HUES48 (cell line): ENCODE measurements at regions not wholly inside any gene's neighbourhood (a gene's known extent, or its start where the extent isn't known, plus 50 kb on each side); places are given as distances from the start of the nearest gene placed in this dataset.
"Not testable (repeated sequence)": the region's sequence is repeated elsewhere in the genome, so short reads cannot be mapped to it uniquely, and the experiment has no call there.

Experiments used
- H3K27ac ChIP-seq: one replicate; pipeline ENCODE4 v1.7.0; 2013; ENCODE audit warnings: low read depth, low read length, inconsistent platforms
- H3K27me3 ChIP-seq: 2 replicates; pipeline ENCODE4 v1.6.1; 2013; ENCODE audit warnings: mild to moderate bottlenecking, low read length; ENCODE audit not compliant: control insufficient read depth, insufficient read depth
- H3K36me3 ChIP-seq: 2 replicates; pipeline ENCODE4 v1.6.1; 2013; ENCODE audit warnings: low read length; ENCODE audit not compliant: control insufficient read depth, insufficient read depth
- H3K4me1 ChIP-seq: 2 replicates; pipeline ENCODE4 v1.6.1; 2013; ENCODE audit warnings: mild to moderate bottlenecking, low read length; ENCODE audit not compliant: control insufficient read depth, insufficient read depth
- H3K4me3 ChIP-seq: 2 replicates; pipeline ENCODE4 v1.5.1; 2013; ENCODE audit warnings: mild to moderate bottlenecking, low read depth, low read length
- H3K9ac ChIP-seq: 2 replicates; pipeline ENCODE4 v1.6.1; 2013; ENCODE audit warnings: mild to moderate bottlenecking, low read depth, low read length, moderate library complexity
- H3K9me3 ChIP-seq: 2 replicates; pipeline ENCODE4 v1.6.1; 2013; ENCODE audit warnings: low read length; ENCODE audit not compliant: control insufficient read depth, insufficient read depth

GRCh38 chr12:59317598-59317997 is 278.2 kb upstream of the SLC16A7 start:
- no peak overlapping the region for H3K9ac ChIP-seq
- H3K4me3 ChIP-seq, result no peak overlapping the region
- H3K27ac ChIP-seq, result no peak overlapping the region
- H3K27me3 ChIP-seq, result no peaks in the 10 kb centered on the region
- H3K9me3 ChIP-seq, result no peaks in the 10 kb centered on the region
- peaks cover 27% of the 10 kb centered on the region for H3K36me3 ChIP-seq
- peaks cover 14% of the 10 kb centered on the region for H3K4me1 ChIP-seq

DNA sequence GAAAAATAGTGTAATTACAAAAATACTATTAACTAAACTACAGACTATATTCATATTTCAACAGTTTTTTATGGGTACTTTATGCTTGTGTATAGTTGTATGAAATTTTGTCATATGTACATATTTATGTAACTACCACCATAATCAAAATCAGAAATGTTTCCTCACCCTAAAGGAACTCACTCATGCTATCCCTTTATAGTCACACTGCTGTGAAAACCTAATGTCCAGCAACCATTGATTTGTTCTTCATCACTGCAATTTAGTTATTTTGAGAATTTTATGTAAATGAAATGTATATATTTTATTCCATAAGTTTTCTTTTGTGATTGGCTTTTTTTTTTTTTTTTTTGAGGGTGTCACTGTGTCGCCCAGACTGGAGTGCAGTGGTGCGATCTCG is 278.9 kb upstream of the SLC16A7 start:
- no peak overlapping the region for H3K27ac ChIP-seq
- H3K4me3 ChIP-seq, result no peak overlapping the region

GRCh38 chr12:59316354-59316753 is 279.5 kb upstream of the SLC16A7 start:
- not testable (repeated sequence) for H3K4me3 ChIP-seq, H3K9me3 ChIP-seq, H3K9ac ChIP-seq

More for the DNA sequence above, 278.9 kb upstream of the SLC16A7 start:
- Histone ChIP-seq H3K4me1 (peaks cover 7% of the 10 kb centered on the region; the same call in 1 of the 2 replicates), H3K9ac (no peak overlapping the region), H3K36me3 (peaks cover 20% of the 10 kb centered on the region), H3K9me3 (no peaks in the 10 kb centered on the region), H3K27me3 (no peaks in the 10 kb centered on the region)

DNA sequence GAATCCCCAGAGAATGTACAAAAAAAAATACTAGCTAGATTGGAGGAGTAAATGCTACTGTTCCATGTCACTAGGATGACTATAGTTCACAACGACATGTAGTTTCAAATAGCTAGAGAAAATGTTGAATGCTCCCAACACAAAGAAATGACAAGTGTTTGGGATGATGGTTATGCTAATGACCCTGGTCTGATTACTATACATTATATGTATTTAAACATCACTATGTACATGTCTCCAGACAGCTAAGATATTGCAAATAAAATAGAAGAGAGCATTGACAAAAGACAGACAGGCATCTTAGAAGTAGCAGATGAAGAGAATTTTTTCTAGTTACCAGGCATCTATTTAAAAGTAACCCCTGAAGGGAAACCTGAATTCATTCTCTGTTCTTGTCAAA is 281.6 kb upstream of the SLC16A7 start:
- Histone ChIP-seq H3K36me3 (no peaks in the 10 kb centered on the region), H3K4me3 (no peak overlapping the region), H3K9ac (no peak overlapping the region), H3K27me3 (no peaks in the 10 kb centered on the region), H3K27ac (no peak overlapping the region), H3K9me3 (no peaks in the 10 kb centered on the region), H3K4me1 (no peaks in the 10 kb centered on the region)

More at GRCh38 chr12:59316354-59316753, 279.5 kb upstream of the SLC16A7 start:
- peaks cover 14% of the 10 kb centered on the region for H3K36me3 ChIP-seq
- H3K27me3 ChIP-seq, H3K27ac ChIP-seq, H3K4me1 ChIP-seq: not testable (repeated sequence)

- no peaks in the 10 kb centered on the region for H3K36me3 ChIP-seq
- H3K9ac ChIP-seq, result no peak overlapping the region
- H3K27ac ChIP-seq, result no peak overlapping the region
- H3K4me3 ChIP-seq, result no peak overlapping the region
- no peaks in the 10 kb centered on the region for H3K4me1 ChIP-seq
- H3K27me3 ChIP-seq, result no peaks in the 10 kb centered on the region
- no peaks in the 10 kb centered on the region for H3K9me3 ChIP-seq
These were observed 291.6 kb upstream of the SLC16A7 start for GRCh38 chr12:59304077-59304721.

DNA sequence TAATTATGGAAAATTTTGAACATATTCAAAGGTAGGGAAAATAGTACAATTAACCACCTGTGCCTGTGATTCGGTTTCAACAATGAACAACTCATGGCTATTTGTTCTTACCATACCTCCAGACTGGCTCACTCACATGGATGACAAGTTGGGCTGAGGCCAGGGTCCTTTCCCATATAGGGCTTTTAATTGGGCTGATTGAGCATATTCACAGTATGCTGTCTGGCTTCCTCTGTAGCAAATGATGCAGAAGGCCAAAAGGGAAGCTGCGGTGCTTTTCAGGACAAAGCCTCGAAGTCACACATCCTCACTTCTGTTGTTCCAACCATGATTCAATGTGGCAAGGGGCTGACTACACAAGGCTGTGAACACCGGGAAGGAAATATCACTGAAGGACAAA is 297.5 kb upstream of the SLC16A7 start:
- Histone ChIP-seq H3K9ac (no peak overlapping the region), H3K4me1 (no peaks in the 10 kb centered on the region), H3K4me3 (no peak overlapping the region), H3K9me3 (no peaks in the 10 kb centered on the region), H3K27ac (no peak overlapping the region), H3K36me3 (no peaks in the 10 kb centered on the region), H3K27me3 (no peaks in the 10 kb centered on the region)

GRCh38 chr12:59294221-59294620 is 301.6 kb upstream of the SLC16A7 start:
- no peaks in the 10 kb centered on the region for H3K27me3 ChIP-seq
- H3K27ac ChIP-seq, result no peak overlapping the region
- no peaks in the 10 kb centered on the region for H3K4me1 ChIP-seq
- H3K9ac ChIP-seq, result no peak overlapping the region
- H3K36me3 ChIP-seq, result no peaks in the 10 kb centered on the region
- no peaks in the 10 kb centered on the region for H3K9me3 ChIP-seq
- no peak overlapping the region for H3K4me3 ChIP-seq

DNA sequence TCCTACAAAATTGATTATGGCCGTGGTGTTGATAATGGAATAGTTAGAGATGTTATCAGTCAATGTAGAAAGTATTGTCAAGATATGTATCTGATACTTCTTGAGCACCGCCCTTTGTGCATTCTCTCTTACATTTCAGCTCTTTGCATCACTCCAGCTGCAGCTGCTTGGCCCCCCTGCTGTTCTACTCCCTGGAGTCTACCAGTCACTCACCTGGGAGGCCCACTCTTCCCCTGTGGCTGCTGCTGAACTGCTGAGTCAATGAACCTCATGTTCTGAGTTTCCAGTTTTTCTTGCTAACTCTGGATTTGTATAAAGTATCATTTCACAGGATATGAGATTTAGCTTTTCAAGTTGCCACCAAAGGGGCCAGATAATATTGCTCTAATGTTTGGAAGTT is 312.8 kb upstream of the SLC16A7 start:
- Histone ChIP-seq H3K9ac (no peak overlapping the region), H3K27ac (no peak overlapping the region), H3K4me3 (no peak overlapping the region), H3K27me3 (no peaks in the 10 kb centered on the region), H3K4me1 (peaks cover 7% of the 10 kb centered on the region), H3K9me3 (no peaks in the 10 kb centered on the region), H3K36me3 (no peaks in the 10 kb centered on the region)

GRCh38 chr12:59273561-59273960 is 322.3 kb upstream of the SLC16A7 start:
- H3K27ac ChIP-seq, H3K4me1 ChIP-seq, H3K27me3 ChIP-seq, H3K36me3 ChIP-seq, H3K9ac ChIP-seq, H3K4me3 ChIP-seq, H3K9me3 ChIP-seq: not testable (repeated sequence)

DNA sequence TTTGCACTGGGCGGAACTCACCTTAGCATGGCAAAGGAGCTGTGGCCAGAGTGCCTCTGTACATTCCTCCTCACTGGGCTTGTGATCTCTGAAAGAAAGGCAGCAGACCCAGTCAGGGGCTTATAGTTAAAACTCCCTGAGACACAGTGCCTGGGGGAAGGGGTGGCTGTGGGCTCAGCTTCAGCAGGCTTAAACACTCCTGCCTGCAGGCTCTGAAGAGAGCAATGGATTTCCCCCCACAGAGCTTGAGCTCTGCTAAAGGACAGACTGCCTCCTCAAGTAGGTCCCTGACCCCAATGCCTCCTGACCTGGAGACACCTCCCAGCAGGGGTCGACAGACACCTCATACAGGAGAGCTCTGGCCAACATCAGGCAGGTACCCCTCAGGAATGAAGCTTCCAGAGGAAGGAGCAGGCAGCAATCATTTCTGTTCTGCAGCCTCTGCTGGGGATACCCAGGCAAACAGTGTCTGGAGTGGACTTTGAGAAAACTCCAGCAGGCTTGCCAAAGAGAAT is 327.5 kb upstream of the SLC16A7 start:
- H3K27ac ChIP-seq, result no peak overlapping the region
- no peaks in the 10 kb centered on the region for H3K27me3 ChIP-seq
- no peaks in the 10 kb centered on the region for H3K4me1 ChIP-seq
- no peaks in the 10 kb centered on the region for H3K9me3 ChIP-seq
- no peak overlapping the region for H3K9ac ChIP-seq
- H3K36me3 ChIP-seq, result no peaks in the 10 kb centered on the region
- no peak overlapping the region for H3K4me3 ChIP-seq

- H3K27ac ChIP-seq, result no peak overlapping the region
- no peaks in the 10 kb centered on the region for H3K4me1 ChIP-seq
These were observed 335.6 kb upstream of the SLC16A7 start for GRCh38 chr12:59260202-59260601.

More at GRCh38 chr12:59260202-59260601, 335.6 kb upstream of the SLC16A7 start:
- no peaks in the 10 kb centered on the region for H3K27me3 ChIP-seq
- no peak overlapping the region for H3K9ac ChIP-seq
- H3K9me3 ChIP-seq, result peaks cover 1% of the 10 kb centered on the region; the same call in 1 of the 2 replicates
- no peaks in the 10 kb centered on the region for H3K36me3 ChIP-seq
- no peak overlapping the region for H3K4me3 ChIP-seq
